NCI-H2227 (cell line): ENCODE measurements at regions not wholly inside any gene's neighbourhood (a gene's known extent, or its start where the extent isn't known, plus 50 kb on each side); places are given as distances from the start of the nearest gene placed in this dataset.

Source experiments
- DNase-seq: peaks from one replicate; lab custom pipeline; 2025; ENCODE audit not compliant: unreplicated experiment; lab: John Stamatoyannopoulos, UW

DNA sequence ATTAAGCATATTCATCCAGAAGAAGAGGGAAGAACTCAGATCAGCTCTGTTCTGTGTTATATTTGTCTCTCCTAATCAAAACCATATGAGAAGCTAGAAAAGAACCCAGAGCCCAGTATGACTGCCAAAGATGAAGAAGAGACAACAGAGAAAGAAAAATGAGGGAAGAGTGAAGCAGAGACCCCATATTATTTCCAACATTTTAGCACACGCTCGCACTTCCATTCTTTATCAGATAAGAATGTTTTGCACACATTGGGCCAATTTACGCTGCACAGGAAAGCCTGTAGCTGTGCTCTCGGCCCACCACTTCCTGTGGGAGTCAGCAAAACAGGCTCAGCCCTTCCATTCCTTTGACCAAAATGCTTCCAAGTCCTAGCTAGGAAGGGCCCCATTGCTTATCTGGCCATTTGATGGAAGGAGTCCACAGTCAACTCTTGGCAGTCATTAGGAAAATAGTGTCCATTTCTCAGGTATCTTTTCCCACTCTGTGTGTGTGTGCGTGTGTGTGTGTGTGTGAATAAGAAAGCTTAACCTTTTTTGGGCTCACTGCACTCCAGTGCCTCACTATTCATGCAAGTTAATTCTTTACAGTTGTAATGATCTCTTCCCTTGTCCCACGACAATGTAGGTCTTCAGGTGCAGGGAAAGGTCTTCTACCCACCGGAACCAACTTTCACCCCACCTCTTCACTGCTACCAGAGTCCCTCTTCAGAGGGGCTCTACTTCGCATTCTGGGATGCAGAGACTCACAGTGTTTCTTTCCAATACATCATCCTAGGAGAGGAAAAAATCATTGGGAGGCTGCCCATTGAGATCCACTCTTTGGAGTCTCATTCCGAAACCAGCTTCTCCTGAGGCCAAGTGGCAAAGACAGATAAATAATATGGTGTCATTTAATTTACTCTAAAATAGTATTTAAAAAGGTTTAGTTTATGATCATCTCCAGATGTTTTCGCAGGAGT is 237.5 kb downstream of the COG6 start:
- no peak for DNase-seq

DNA sequence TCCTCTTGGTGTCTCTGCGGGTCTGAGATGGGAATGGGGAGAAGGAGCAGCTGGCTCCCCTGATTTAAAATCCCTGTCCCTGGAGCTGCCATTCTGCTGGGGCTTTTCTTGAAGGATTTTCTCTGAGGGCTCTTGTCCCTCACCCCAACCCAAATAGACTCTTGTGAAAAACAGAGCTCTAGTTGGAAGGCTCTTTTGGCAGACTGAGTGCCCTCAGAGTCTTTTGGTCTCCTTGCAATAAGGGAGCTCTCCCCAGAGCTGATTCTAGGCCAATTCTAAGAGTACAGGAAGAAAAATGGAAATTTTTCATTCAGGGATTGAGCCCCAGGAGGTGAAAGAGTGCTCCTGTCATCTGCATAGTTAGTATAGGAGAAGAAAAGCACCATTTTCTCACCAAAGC is 238.3 kb downstream of the COG6 start:
- no peak for DNase-seq

DNA sequence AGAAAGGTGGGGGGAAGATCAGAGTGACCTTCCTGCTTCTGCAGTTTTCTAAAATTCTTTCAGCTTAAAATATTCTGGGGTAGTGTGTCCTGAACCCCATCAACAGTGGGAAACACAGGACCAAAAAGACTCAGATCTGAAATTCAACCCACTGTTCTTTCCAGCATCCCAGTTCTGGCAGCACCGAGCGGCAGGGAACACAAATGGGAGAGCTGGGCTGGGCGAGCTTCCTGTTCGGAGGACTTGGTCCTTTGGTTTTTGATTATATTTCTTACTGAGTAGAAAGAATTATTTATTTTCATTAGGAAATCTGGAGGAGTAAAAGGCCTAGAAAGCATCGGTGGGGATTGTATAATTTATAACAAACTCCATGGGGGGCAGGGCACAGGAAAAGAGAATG is 239.1 kb downstream of the COG6 start:
- no peak for DNase-seq

DNA sequence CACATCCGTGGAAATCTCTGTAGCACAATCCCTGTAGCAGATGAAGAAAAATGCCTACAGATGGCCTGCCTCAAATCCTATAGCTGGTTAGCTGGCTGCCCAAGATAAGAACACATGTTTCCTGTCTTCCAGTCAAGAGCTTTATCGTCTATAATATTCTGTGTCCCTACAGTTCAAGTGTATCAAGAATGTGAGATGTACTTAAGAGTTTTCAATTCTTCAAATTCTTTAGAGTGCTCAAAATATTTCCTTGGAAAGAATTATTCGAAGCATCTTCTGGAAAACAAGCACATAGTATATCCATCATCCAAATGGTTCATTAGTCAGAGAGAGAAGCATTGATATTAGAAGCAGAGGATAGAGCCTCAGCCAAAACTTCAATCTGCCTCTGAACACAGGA is 239.8 kb downstream of the COG6 start:
- DNase-seq, result no peak

DNA sequence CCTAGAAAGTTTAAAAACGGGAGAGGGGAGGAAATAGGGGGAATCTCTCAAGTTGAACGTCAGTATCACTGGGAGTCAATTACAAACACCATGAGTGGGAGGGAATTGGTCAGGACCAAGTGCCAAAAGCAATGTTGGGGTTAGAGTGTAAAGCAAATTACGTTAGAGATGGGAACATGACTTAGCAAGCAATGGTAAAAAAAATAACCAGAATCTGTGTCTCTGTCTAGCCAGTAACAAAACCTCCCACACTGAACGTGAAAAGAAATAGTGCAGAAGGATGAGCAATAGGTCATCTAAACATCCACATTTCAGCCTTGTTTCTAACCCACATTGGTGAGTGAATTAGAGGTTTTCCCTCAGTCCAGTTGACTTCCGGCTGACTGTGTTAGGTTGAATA is 242.2 kb downstream of the COG6 start:
- DNase-seq, result no peak

DNA sequence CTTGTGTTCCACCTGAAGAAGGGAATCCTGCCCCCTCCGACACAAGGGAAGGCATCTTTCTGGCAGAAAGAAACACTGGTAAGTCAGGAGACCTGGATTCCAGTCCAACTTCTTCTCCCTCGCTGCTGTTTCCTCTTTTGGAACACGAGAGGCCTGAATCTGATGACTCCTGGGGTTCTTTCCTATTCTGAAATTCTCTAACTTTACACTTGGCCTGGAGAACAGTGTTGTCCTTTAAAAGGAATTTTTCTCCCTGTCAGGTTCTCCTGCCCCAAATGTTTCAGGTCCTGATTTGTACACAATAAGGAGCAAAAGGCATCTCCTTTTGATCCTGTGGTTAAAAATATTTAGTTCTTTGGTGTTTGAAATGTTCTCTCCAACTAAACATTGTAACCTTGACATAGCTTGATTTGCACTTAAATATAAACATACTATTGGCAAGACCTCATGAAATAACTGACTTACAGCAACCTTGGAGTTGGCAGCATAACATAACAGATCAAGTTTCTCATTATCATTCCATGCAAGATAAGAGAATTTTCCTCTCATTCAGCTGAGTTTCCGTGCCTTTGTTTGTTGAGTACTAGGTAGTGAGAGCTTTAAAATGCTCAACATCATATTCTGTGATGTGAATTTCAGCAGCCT is 244.8 kb downstream of the COG6 start:
- no peak for DNase-seq

DNA sequence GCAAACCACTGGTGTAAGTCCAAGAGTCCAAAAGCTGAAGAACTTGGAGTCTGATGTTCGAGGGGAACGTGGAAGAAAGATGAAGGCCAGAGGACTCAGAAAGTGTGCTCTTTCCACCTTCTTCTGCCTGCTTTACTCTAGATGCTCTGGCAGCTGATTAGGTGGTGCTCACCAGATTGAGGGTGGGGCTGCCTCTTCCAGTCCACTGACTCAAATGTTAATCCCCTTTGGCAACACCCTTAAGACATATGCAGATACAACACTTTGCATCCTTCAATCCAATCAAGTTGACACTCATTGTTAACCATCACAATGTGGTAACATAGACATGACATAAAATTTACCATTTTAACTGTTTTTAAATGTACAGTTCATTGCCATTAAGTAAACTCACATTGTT is 249.5 kb downstream of the COG6 start:
- DNase-seq, result no peak

DNA sequence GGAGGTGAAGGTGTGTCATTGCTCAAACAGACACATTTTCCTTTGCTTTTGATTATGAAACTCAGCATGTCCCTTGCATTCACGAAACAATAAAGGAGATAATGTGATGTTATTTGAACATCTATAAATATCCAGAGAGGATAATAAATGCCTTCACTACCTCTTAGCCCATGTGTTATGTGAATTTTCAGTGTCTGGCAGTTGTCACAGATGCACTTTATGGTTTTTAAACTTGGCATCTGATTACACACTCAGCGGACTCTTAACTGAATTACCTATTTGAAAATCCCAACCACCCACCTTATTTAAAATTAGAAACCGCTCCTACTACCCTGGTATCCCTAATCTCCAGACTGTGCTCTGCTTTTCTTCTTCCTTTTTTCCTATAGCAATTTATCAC is 254.2 kb downstream of the COG6 start:
- no peak for DNase-seq

DNA sequence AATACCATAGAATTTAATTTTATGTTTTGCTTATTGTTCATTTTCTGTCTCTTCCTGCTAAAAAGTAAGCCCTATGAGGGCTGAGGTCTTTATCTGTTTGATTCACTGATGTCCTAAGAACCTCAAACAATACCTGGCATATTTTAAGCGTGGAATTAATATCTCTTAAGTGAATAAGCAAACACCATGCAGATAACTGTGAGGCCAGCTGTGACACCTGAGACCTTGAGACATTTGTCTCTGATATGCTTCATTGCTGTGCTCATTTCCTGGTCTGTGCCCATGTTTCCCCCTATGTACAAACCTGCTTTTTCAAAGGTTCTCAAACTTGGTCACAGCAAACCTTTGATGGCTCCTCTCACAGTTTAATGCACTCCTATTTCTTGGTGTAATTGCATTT is 254.6 kb downstream of the COG6 start:
- no peak for DNase-seq

DNA sequence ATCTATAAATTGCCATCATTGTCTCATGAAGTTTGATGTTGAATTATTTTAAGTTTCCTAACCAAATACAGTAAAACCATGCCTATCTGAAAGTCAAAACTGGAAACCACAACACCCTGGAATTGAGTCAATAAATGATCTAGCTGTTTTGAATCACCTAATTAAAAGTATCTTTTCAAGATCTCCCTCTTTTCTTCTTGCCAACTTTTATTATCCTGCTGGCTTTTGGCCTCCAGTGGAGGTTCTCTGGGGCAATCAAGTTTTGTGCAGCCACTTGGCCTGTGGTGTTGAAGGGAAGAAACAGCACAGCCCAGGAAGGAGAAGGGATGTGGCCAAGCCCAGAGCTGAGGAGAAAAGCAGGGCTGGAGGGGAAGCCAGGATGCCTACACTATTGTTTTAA is 255.4 kb downstream of the COG6 start:
- DNase-seq, result no peak

DNA sequence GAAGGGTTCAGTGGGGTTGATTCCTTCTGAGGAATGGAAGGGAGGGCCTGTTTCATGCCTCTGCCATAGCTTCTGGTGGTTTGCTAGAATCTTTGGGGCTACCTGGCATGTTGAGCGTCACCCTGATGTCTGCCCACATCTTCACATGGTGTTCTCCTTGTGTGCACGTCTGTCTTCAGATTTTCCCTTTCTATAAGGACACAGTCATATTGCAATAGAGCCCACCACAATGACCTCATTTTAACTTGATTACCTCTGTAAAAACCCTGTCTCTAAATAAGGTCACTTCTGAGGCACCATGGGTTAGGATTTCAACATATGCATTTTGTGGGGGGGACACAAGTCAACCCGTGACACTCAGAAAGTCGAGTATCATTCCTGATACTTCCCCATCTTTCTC is 257.9 kb downstream of the COG6 start:
- DNase-seq, result no peak

DNA sequence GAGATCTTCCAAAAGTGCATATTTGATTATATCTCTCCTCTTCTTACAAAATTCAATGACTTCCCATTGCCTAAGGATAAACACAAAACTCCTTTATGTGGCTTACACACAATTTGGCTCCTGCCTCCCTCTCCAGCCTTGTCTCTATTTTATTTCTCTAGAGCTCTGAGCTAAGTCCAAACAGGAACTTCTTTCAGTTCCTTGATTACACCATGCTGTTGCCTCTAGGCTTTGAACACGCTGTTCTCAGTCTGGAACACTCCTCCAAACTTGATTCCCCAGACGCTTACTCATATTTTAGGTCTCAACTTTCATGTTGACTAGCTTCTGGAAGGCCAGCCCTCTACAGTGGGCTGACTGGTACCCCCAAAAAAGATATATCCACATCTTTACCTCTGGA is 258.5 kb downstream of the COG6 start:
- no peak for DNase-seq

DNA sequence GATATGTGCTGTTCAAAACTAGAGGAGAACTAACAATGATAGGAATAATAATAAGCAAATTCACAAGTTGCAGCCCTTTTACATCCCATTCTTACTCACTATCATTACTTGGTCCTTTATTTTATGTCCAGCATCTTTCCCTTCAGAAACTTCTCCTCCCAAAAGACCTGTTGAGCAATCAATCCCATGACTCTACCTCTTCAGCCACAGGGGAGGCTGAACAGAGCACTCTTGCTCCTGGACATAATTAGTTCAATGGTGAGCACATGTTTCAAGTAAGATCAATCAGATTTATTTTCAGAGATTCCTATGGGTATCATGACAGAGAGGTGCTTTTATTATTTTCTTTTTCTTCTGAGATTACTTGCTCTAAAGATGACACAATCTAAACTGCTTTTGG is 260.0 kb downstream of the COG6 start:
- no peak for DNase-seq

DNA sequence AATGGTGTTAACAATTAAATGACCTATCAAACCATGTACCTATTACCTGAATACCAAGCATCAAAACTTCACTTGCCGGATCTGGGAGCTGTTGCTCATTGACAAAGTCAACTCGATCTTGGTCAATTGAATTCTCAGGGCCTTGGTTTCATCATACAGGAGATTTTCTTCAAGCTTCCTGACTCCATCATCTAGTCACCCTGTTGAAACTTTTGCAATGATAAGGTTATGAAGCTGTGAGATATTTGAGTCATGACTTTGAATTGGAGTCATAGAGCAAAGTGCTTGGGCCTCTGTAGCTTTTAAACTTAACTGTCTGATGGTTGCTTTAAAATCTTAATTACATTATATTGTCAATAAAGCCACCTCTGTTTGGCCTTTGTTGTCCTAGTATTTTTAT is 260.9 kb downstream of the COG6 start:
- no peak for DNase-seq

DNA sequence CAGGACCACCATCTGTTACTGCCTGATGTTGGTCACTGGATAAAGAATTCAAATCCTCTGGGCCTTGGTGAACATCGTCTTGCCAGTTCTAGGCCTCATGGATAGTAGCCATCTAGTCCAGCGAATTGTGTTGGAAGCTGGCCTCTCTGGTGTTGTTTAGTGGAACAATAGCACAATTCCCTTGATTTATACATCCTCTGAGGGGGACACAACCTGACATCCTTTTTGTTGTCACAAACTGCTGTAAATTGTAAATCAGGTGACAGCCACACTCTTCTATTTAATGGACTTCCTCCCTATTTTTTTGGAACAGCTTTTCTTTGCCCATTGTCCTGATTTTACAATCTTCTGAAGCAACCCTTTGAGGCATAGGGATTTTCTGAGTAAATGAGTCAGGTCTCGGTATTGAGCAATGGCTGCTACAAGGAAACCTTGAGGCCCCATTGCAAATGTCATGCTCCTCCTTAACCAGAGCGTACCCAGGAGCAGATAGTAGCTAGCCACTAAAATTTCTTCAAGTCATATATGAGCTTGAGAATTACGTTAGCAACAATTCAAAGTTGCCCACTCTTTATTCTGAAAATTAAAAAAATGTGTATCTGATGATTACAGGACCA is 263.3 kb downstream of the COG6 start:
- DNase-seq, result no peak

DNA sequence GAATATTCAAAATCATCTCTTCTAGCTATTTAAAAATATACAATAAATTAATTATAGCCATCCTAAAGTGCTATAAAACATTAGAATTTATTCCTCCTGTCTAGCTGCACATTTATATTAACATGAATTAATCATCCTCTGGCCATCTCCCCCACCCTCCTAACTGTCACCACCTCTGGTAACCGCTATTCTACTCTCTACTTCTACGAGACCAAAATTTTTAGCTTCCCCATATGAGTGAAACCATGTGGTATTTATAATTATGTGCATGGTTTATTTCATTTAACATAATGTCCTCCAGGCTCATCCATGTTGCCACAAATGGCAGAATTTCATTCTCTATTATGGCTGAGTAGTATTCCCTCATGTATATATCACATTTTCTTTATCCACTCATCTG is 265.2 kb downstream of the COG6 start:
- no peak for DNase-seq

DNA sequence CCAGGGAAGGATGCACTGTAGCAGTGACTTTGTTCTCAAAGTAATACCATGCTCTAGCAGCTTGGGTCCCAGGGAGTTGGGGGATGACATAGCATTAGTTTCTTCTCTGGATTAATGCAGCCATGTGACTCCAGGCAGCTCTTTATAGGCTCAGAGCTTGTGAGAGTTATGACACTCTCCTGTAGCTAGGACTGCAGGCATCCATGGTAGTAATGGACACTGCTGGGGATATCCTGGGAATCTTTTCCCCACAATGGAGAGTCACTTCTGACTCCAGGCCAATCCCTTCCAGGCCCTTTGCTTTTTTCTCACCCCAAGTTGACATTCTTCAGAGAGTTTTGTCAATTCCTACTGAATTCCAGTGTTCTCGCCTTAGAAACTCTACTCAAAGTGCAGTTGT is 270.9 kb downstream of the COG6 start:
- DNase-seq, result no peak

DNA sequence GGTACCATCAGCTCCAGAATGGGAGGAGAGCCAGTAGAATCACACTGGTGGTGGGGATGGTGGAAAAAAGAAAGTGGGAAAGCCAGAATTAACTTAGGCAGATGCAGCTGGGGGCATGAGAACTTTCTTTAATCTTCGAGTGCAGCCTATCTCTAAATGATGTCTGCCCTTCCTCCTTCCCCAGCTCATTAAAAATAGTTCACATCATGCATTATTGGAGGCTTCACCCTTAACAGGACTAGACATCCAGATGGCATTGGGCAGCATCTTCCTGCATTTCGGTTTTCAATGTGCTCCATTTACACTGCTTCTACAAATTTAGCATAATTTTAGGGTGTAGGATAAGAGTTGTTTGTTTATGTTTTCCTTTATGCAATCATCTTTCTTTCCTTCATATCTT is 272.8 kb downstream of the COG6 start:
- no peak for DNase-seq

DNA sequence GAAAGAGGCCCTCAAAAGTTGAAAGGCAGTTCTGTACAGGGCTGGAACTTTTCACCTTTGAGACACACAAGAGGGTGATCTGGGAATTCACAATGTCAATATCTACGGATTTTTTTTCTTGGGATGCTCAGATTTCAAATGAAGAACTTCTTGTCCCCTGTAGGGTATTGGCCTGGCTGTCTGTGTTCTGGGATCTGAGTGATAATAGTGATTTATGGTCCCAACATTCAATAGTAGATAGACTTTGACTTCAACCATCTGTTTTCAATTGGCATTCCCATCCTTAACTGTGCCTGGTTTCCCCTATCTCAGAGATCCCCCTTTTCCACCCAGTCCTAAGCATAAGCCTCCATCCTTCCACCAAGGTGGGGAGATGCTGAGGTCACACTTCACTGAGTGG is 274.1 kb downstream of the COG6 start:
- DNase-seq, result no peak

DNA sequence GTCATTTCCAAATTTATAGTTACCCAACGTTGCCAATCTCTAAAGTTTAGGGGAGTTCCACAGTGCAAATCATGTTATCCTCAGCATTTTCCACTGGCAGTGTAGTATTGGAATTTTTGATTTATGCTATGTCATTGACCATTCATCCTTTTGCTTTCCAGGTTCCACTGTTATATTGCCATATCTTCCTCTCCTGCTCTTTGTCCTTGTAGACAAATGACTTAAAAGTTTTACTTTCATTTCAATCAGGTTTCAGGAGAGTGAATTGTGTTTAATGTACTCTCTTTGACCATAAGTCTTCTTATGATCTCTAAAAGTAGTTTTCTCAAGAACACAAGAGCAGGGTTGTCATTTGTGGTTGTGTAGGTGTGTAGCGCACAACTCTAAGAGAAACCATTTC is 274.6 kb downstream of the COG6 start:
- no peak for DNase-seq

DNA sequence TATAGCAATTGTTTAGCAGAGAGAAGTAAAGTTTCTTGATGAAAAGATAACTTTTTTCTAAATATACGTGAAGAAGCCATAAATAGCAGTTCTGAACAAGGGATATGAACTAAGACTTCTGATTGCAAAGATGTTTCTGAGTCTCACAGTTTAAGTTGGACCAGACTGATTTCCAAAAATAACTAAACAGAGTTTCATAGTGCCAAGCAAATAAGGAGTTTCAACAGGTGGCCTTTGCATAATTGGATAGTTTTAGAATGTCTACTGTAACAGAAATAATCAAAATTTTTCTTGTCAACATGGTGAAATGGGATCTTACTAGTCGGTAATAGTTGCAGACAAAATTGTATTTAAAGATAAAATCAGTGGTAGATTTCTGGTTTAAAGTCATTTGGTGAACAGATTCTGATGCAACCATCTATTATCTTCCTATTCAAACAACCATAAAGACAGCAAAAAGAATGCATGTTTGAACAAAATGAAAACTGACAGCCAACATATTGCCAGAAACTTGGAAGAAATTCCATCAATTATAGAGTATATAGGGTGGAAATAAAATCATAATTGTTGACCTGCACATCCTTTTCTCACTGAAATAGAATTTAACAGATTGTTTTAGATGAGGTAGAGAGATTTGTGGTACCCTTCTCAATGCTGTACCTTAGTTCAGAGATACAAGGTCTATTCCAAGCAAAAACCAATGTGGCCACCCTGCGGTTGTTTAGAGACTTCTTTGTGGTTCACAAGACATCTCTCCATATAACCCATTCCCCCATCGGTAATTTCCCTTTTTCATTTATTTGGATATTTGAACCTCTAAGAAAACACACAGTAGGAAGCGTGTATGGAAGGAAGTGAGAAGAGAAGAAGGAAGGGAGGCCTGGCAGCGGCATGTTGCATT is 275.3 kb downstream of the COG6 start:
- DNase-seq, result no peak
